ENCODE measurements at regions not wholly inside any gene's neighbourhood (a gene's known extent, or its start where the extent isn't known, plus 50 kb on each side); places are given as distances from the start of the nearest gene placed in this dataset.
A peak's percentile ranks its signal among the peaks of the same experiment; 100 is the strongest.

DNA sequence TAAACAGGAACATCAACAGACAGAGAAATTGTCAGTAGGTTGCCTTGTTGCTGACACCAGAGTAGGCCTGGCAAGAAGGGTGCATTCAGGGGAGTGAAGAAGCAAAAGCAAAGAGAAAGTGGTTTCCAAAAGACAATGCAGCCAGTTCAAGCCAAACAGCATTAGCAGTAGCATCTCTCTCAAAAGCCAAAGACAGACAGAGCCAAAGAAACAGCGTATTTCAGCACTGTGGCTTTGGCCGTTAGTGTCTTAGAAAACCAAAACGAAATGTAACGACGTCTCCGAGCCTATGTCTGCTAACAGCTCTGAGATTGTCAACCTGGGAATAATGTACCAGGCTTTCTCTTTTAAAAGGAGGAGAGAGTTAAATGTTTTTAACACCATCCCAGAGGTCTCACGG is 178.6 kb downstream of the NRP2 start:
- DNase-seq, result no peak

DNA sequence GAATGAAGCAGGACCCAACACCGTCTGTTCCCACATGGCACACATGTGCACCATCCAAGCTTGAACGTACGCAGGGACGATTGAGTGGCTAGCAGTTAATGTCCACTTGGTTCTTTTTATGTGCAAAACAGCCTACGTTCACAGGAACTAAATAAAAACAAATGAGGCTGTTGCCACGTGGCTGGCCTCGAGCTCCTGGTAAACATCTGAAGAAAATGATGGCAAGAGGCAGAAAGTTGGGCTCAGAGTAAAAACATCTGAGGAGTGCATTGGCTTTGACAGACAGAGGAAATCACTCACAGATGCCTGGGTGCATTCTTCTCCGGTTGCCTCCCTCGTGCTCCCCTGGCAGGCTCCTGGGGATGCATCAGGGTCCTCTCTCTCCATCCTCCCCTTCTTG is 177.9 kb downstream of the NRP2 start:
- DNase-seq, result peak; percentile 62

DNA sequence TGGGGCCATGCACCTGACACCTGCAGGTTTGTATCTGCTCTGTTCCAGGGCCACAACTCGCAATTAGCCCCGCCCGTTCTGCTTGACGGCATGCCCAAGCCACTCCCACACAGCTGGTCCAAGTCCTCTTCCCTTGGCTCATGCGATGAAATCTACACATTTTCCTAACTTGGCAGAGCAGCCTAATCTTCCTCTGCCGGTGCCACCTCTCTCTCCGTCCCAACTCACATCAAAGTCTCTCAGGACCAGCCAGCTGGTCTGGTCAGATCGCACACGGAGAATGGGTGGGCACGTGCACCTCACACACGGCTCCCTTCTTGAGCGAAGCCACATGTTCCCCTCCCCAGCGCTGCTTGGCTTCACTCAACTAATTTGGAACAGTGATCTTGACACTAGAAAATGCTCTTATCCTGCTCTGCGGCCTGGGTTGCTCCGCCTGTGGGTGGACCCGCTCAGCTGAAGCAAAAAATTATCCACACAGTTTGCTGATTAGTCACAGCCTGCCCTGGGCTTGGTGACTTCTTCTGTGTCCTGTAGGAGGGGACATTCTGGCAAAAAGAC is 176.7 kb downstream of the NRP2 start:
- peak; percentile 82 for DNase-seq

DNA sequence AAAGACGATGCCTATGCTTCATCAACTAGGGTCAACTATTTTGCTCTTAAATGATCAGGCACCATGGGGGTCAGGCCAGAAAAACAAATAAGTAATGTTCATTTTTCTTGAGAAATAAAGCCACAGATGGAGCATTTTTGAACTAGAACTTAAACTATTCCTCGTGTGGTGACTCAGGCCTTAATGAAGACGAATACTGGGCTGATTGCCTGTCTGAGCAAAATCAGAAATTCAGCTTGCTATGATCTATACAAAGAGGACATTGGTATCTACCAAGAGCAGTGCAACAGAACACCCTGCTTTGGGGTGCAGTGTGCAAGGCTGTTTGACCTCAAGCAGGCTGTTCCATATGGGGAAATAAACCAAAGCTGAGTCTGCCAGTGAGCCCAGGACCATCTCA is 176.0 kb downstream of the NRP2 start:
- peak; percentile 68 for DNase-seq

DNA sequence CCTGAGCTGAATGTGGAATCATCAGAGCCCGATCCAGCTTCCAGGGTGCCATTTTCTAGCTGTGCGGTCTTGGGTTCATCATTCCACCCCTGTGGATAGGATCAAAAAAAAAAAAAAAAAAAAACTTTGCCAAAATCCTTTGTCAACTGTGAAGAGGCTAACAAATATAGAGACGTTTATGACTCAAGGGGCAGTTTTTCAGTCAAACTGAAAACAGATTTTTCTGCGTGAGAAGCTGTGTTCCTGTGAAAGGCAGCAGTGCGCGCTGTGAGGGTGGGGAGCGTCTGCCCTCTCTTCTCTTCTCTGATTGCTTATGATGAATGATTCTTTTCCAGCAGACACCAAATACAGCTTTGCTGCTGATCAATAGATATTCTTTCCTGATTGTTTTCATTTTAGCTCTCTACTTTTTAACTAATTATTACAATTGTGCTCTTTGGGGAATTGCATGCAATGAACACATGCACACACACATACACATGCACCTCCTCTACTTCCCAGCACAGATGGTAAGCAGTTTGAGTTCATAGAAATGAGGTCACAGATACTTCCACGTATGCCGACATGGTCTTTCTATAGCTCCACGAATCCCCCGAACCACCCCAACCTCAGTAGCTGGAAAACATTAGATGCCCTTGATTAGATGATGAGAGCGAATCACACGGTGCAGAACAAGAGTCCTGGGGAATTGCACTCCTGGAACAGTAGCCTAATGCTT is 175.4 kb downstream of the NRP2 start:
- peak; percentile 60 for DNase-seq

DNA sequence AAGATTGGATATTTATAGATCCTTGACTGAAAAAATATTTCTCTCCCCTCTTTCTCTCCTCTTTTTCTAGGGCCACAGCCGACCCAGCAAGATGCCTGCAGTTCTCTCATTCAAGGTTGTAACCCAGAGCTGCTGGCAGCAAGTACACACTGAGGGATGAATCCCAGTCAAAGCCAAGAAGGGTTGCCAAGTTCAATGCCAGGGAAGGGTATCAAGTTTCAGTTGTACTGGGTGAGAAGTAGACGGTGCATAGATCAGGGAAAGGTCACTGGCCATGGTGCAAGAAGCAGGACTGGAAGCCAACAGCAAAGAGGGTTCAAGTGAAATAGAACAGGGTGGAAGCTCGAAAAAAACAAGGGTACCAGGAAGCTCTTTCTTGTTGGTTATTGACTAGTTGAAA is 170.2 kb downstream of the NRP2 start:
- DNase-seq, result no peak

DNA sequence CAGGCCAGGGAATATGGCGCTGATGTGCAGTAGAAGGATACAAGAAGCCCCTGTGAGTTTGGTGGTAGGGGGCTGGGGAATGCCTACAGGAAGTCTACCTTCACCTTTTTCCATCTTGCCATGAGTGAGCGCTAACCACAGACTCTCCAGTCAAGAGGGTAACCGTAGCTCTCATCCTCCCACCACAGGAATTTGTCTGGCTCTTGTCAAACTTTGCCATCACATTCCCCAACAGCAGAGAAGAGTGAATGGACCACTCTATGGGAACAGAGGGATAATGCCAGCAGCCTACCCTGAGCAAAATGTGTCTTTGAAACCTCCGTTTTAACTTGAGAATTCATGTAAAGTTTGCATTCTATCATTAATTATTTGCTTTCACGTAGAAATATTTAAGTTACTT is 168.3 kb downstream of the NRP2 start:
- DNase-seq, result no peak

DNA sequence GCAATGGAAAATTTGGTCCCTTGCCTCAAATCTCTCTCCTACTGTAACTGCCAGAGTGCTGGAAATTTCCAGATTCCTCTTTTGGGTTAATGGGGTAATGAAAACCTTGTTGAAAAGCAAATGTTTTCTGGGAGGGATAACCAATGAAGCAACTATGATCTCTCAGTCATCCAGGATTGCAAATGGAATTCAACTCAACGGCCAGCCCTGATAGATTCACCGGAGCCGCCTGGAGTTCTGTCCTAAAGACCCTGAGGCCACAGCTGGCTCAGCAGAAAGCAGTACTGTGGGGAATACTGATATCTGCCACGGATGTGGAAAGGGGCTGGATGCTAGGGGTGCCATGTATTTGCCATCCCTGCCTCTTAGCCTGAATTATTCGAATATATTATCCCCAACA is 167.8 kb downstream of the NRP2 start:
- no peak for DNase-seq

DNA sequence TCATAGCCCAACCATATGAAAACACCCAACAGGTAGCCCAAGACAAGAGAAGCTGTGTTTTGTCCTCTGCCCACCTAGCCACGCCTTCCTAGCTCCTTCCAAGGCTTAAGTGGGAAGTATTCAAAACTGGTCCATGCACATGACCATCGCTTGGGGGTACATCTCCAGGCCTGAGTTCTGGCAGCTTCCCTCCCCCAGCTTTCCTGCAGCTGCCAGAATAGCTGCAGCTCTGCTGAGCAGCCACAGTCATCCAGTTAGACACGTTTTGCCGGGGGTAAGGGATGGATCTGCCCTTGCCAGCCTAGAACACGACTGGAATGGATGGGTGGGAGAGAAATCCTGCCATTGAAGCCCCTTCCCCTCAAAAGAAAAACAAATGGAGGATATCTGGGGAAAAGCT is 166.8 kb downstream of the NRP2 start:
- no peak for DNase-seq

DNA sequence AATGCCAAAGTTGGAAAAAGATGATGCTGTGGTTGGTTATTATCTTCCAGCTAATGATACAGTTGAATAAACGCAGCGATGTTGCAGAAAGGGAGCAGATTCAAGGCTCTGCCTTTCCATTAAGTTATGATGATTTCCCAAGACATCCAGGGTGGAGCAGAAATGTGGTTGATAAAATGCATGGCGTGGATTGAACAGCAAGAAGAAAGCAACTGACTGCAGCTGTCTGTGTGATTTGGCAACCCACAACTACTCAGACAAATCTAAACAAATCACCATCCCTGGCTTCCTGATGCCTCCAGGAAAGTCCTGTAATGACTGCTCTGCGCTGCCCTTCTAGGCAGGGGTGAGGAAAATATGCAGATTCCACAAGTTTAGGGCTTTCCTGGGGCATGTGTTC is 166.3 kb downstream of the NRP2 start:
- peak; percentile 71 for DNase-seq
